Gastroesophageal sphincter (tissue), 3 donors: ENCODE measurements at regions not wholly inside any gene's neighbourhood (a gene's known extent, or its start where the extent isn't known, plus 50 kb on each side); places are given as distances from the start of the nearest gene placed in this dataset.

Source experiments
- EP300 ChIP-seq: sonication (generic); formaldehyde crosslinking; IDR thresholded peaks from one replicate; pipeline ENCODE4 v1.6.1; 2017; ENCODE audit warnings: antibody characterized with exemption, mild to moderate bottlenecking
- POLR2A ChIP-seq, 2 donors: fragments of 450-650 bp; IDR thresholded peaks; one replicate each; pipeline ENCODE4 v1.6.1; 2017; ENCODE audit warnings: antibody characterized with exemption in 2 of 2, mild to moderate bottlenecking in 2 of 2, moderate library complexity in 1 of 2
- POLR2AphosphoS5 ChIP-seq: sonication (generic); formaldehyde crosslinking; IDR thresholded peaks from one replicate; pipeline ENCODE4 v1.6.1; 2017; ENCODE audit warnings: antibody characterized with exemption
- TF ChIP-seq, protein P1 (sequence below), 4 experiments: fragments of 200-600 bp in 2 of 4; fragments of 450-650 bp in 2 of 4; sonication (generic) in 1 of 4; IDR thresholded peaks; one replicate each; pipeline ENCODE4 v1.5.1; 2017 to 2019; ENCODE audit warnings: antibody characterized with exemption in 4 of 4, mild to moderate bottlenecking in 2 of 4, moderate library complexity in 2 of 4

GRCh38 chr18:24695168-24695567 is 234.7 kb downstream of the HRH4 start:
- TF ChIP-seq, protein P1, sequence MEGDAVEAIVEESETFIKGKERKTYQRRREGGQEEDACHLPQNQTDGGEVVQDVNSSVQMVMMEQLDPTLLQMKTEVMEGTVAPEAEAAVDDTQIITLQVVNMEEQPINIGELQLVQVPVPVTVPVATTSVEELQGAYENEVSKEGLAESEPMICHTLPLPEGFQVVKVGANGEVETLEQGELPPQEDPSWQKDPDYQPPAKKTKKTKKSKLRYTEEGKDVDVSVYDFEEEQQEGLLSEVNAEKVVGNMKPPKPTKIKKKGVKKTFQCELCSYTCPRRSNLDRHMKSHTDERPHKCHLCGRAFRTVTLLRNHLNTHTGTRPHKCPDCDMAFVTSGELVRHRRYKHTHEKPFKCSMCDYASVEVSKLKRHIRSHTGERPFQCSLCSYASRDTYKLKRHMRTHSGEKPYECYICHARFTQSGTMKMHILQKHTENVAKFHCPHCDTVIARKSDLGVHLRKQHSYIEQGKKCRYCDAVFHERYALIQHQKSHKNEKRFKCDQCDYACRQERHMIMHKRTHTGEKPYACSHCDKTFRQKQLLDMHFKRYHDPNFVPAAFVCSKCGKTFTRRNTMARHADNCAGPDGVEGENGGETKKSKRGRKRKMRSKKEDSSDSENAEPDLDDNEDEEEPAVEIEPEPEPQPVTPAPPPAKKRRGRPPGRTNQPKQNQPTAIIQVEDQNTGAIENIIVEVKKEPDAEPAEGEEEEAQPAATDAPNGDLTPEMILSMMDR (IDR thresholded peaks at IDR 0.05), result no peak
- TF ChIP-seq POLR2A (IDR thresholded peaks at IDR 0.05), result no peak
- TF ChIP-seq POLR2AphosphoS5, result no peak
- TF ChIP-seq EP300, result no peak
